H4 (cell line): ENCODE measurements at regions not wholly inside any gene's neighbourhood (a gene's known extent, or its start where the extent isn't known, plus 50 kb on each side); places are given as distances from the start of the nearest gene placed in this dataset.
"Not testable (repeated sequence)": the region's sequence is repeated elsewhere in the genome, so short reads cannot be mapped to it uniquely, and the experiment has no call there.

Experiments
- DNase-seq: peaks from one replicate; pipeline ENCODE4 v3.0.0-alpha.2; 2015; ENCODE audit warnings: low spot score

DNA sequence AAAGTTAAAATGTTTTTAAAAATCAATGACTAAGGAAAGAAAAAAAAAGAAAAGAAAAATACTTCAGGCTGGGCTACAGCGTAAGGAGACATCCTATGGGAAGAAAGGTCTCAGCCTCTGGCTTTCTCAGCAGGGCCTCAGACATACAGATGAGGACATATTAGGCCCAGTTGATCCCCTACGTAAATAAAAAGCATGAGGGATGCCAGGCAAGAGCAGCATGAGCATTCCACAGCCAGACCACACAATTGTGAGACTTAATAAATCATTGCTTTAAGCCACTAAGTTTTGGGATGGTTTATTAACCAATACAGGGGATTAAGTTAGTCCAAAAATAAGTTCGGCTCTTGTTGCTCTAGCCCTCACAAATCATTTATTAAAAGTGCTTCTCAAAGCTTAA lies 394.1 kb upstream of the NECTIN3 start:
- no peak for DNase-seq

DNA sequence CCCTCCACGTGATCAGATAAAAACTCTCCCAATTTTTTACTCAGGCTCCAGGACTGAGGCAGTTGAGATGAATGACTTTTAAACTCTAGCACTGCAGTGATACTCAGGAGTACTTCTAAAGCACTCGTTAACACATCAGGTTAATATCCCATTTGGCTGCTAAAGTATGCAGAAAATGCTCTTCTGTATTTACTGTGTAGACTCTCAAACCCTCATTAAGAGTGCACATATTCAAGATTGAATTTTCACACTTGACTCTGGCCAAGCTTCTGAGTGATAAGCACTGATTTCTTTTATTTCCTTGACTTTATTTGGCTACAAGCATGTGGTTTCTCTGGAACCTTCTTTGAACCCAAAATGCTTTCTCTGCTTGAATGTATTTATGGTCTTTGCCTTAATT lies 392.3 kb upstream of the NECTIN3 start:
- DNase-seq = no peak

DNA sequence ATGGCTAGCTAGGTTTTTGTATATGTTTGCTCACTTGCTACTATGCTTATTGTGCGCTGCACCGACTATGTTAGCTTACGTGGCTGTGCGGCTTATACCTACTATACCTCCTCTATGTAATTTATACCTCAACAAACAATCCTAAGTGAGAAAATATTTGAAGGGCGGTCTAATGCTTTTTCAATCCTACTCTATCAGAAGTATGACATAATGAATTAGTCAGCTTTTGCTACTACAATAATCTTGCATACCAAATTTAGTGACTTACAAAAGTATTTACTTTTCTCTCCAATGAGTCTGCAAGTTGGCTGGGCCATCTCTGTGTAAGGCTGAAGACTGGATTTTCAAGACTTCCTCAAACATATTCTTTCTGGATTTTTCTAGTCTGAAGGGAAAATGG lies 391.2 kb upstream of the NECTIN3 start:
- DNase-seq = no peak

DNA sequence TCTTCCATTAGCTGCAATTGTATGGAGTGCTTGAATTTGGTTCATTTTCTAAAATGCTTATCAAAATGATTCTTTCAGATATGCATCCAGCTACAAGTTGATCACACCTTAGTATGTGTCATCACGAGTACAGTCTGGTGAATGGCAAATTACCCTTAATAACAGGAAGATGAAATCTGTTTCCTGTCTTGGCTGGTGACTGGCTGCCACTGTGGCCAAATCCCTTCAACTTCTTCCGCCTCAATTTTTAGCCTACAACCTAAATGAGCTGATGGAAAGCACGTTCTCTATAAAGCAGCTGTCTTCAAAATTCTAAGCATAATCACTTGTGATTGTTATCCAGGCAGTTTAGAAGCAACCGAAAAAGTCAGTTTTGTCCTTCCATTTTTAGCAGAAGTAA lies 387.1 kb upstream of the NECTIN3 start:
- no peak for DNase-seq

DNA sequence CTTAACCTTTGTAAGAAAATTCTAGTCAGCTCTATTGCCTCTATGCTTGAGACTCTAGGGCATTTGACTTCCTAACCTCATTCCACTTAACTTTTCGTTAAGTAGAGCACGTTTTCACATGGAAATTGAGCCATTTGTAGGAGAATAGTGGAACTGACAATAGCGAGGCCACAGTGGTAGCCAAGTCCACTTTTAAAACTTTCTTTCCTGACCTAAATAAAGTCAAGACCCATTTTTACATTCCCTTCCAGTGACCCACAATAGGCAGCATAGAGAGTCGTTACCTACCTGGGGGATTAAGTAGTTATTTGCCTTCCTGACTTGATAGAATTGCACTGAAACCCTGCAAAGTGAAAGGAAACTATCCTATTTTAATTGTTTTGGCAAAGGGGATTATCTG lies 386.0 kb upstream of the NECTIN3 start:
- no peak for DNase-seq

DNA sequence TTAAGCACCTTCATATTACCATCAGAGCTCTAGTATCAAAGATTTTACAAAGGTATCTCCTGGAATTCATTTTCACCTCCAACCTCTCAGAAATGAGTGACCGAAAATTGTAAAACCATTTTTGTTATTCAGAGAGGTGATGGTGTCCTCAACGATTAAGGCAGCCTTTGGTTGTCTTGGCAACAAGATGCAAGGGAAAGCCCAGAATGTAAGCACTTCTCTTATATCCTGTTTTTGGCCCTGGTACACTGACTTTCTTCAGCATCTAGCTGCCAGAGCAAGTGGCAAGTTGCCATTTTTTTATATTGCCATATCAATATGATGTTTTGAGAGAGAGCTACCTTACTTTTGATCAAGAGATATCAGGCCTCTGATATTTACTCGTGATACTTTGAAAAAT lies 384.9 kb upstream of the NECTIN3 start:
- DNase-seq = no peak

DNA sequence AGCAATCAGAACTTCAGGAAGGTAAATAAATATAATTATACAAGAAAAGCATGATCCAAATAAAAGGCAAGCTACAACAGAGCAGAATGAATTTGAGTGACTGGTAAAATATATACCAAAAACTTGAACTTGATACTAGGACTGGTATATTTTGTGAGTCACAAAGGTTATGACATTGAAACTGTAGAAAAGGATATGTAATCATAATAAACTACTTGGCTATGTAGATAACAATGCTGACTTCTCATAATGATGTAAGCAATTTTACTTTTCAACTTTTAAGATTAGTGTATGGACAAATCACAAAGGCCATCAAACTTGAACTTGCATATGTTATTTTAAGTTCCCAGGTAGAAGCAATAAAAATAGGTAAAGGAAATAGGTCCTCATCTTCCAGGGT lies 384.5 kb upstream of the NECTIN3 start:
- no peak for DNase-seq

DNA sequence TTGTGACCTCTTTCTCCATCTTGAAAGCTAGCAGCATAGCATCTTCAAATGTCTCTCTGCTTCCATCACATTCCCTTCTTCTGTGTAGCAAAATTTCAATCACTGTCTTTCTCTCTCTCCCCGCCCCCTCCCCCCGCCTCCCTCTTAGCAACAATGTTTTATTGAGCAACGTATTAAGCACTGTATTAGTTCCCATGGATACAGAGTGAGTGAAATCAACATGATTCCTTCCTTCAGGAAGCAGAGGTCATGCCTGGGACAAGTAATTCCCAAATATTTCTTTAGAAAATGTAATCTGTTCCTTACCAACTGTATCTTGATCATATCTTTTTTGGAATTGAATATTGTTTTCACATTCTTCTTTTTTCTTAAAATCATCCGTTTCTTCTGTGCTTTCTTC lies 373.7 kb upstream of the NECTIN3 start:
- no peak for DNase-seq

DNA sequence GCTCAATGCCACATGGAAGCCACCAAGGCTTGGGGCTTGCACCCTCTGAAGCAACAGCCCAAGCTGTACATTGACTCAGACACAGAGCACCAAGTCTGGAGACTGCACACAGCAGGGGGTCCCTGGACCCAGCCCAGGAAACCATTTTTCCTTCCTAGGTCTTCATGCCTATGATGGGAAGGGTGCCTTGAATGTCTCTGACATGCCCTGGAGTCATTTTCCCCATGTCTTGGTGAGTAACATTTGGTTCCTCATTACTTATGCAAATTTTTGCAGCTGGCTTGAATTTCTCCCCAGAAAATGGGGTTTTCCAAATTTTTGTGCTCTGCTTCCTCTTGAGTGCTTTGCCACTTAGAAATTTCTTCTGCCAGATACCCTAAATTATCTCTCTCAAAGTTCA lies 367.3 kb upstream of the NECTIN3 start:
- not testable (repeated sequence) for DNase-seq

DNA sequence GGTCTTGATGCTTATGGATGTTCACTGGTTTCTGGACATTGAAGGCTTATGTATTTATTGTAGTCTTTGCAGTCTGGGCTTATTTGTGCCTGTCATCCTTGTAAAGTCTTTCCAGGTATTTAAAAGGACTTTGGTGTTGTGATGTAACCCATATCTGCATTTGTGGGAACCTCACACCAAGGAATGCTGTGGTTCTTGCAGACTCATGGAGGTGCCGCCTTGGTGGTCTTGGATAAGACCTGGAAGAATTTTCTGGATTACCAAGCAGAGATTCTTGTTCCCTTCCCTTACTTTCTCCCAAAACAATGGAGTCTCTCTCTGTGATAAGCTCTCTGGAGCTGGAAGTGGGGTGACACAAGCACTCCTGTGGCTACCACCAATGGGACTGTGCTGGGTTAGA lies 363.5 kb upstream of the NECTIN3 start:
- DNase-seq = peak; percentile 28

DNA sequence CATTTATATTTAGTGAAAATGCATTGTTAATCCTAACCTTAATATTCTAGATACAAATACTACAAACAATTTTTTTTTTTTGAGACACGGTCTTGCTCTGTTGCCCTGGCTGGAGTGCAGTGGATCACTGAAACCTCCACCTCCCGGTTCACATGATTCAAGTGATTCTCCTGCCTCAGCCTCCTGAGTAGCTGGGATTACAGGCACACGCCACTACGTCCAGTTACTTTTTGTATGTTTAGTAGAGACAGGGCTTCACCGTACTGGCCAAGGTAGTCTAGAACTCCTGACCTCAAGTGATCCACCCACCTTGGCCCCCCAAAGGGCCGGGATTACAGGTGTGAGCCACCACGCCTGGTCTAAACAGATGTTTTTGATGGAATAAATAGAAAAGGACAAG lies 361.5 kb upstream of the NECTIN3 start:
- DNase-seq = no peak

DNA sequence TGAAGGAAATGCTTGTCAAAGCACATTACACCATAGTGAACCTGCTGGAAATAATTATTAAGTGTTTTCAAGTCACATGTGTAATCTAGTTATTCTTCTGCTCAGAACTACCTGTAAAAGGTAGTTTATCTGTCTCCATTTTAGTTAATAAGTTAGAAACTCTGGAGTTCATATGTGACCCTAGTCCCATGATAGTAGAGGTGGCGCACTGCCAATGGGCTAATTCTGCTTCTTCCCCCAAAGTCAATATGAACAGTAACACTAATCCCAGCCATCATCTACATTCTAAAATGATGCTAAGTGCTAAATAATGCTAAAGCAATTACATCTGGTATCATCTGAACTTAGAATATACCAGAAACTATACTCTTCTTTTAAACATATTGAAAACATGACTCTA lies 361.0 kb upstream of the NECTIN3 start:
- DNase-seq = no peak

DNA sequence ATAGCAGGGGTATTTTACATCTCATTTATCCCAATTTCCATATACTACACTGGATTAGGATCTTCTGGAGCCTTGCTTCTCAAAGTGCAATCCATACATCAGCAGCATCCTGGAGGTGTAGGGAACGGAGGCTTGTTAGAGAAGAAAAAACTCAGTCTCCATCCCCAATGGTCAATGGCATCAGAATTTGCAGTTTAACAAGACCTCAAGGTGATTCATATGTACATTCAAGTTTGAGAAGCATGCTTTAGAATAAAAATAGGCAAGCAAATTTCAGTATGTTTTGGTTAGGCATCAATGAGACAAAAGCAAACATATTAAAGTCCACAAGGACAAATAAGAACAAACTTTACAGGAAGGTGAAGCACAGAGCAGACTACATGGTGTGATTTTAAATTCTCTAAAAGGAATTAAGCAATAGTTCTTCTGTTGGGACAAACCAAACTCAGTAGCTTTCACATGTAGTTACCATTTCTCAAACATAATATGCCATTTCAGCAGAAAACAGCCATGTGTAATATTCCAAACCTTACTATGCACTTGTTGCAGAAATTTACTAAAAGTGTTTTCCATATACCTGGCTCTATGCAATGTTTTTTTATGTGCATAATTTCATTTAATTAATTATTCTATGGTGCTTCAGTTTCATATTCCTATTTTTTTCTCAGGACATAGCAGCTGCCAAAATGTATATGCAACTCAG lies 360.3 kb upstream of the NECTIN3 start:
- no peak for DNase-seq

DNA sequence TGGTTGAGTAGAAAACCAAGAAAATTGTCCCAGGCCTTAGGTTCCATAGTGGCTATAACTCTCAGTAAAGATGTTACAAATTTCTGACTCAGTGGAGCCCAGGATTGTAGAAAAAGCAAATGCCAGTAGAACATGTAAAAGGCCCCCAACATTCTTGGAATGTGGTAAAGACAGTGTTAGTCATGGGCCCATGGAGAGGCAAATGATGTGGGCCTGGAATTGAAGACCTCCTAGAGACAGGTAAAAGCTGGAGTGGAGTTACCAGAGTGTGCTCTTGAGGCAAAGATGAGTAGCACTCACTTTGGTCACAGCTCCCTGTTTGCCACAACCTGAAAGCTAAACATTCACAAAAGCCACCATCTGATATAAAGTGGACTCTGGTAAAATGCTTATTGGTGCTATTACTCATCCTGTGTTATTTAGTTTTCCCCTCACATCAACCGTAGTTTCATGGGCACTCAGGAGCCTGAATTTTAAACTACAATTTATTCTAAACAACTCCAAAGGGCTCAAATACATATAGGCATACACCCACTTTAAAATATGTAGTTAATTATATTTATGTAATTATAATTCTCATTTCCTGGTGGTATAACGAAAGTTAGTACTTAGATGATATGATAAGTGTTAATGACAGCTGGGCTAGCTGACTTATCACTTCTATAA lies 359.6 kb upstream of the NECTIN3 start:
- DNase-seq = peak; percentile 22

DNA sequence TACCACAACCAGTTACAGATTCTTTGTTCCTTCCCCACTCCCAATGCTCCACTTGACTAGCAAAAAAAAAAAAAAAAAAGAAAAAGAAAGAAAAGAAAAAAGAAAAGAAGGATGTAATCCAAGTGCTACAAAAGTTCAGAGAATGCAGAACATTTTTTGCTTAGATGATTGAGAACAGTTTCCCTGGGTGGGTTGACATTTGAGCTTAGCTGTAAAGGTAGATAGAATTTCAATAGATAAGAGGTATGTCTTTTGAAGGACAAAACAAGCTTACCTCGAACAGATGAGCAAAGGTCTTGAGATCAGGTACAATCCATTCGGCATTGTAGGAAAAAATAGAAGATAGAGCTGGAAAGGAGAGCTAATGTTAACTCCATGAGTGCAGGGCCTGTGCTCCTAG lies 344.6 kb upstream of the NECTIN3 start:
- no peak for DNase-seq

DNA sequence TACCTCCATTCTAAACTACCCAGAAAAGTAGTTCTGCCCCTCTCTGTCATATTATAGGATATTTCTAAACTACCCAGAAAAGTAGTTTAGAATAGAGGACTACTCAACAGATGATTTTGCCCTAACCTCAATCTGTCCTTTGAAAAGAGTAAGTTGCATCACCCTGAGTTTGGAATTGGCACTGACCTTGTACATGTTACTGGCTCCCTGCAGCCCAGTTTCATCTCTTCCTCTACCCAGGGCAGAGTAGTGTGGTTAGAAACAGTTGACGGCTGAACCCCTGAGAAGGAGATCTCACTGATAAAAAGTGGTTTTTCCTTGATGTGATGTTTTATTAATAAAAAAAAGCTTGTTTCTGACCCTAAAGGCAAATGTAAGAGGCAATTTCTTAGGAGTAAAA lies 340.5 kb upstream of the NECTIN3 start:
- DNase-seq = peak; percentile 8

DNA sequence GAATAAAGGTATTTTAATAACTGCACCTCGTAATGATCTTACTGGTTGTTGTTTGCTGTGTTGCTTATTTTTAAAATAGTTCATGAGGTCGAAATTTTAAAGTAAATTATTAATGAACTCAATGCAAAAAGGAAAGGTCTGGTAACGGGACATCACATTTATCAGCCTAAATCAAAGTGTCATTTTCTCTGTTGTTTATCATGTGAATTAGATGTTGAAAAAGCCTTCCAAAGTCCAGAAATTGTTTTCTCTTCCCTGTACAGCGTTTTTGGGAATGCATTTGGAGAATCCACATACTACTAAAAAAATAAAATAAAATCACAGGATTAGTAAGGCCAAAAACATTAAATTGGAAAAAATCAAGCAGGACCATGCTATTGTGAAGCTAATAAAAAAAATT lies 339.2 kb upstream of the NECTIN3 start:
- no peak for DNase-seq

DNA sequence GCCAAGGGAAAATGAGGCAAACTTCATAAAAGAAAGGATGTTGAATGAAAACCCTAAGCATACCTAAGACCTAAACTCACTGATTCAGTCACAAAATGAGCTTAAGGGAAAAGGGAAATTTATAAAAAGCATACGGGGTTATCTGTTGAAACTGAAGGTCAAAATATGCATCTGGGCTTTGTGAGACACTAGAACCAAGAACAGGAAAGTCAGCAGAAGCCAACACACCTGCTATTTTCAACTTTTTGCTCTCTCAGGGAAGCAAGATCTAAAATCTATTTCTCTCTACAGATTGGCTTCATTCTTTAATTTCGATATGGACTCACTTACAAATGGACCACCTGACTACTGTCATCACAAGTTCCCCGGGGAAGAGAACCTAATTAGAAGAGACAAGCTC lies 338.6 kb upstream of the NECTIN3 start:
- no peak for DNase-seq

DNA sequence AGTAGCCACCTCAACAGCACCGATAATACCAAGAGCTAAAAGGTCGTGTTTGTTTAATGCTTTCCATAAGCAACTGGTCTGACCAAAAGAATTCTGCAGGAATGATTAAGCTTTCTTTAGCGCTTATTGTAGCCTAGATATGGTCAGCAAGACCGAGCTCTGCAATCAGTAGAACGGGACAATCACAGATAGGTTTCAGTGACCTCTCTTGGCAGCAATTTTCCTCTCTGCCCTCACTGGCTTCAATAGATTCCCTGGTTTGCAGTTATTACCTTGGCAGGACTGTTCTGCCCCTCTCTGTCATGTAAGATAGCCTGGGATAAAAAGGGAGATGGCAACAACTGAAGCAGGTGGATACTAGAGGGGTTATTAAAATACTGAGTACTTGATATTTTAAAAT lies 337.1 kb upstream of the NECTIN3 start:
- no peak for DNase-seq

DNA sequence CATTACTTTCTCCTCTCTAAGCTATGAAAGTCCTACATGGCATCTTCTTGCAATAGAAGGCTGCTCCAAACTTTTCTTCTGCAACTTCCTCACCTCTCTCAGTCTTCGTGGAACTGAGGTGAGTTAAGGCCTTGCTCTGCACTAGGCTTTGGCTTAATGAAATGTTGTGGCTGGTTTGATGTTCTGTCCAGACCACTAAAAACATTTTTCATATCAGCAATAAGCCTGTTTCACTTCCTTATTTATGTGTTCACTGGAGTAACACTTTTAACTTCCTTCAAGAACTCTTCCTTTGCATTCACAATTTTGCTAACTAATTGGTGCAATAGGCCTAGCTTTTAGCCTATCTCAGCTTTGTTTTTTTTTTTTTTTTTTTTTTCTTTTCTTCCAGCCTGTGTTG lies 335.3 kb upstream of the NECTIN3 start:
- DNase-seq = no peak

DNA sequence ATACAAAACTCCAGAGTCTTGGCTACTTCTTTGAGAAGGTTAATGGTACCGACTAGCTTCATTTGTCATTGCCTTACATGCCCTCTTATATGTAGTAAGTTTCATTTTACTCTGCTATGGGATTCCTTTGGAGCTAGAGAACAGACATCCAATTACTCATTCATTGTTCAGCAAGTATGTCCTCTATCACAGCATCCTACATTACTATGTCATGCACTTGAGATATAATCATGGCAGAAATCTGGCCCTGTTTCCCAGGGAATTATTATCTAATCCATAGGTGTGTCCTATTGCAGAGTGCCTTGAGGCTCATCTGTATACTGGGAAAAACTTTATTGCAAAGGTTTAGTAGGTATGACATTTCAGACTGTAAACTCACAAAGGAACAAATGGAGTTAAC lies 333.1 kb upstream of the NECTIN3 start:
- DNase-seq = no peak

DNA sequence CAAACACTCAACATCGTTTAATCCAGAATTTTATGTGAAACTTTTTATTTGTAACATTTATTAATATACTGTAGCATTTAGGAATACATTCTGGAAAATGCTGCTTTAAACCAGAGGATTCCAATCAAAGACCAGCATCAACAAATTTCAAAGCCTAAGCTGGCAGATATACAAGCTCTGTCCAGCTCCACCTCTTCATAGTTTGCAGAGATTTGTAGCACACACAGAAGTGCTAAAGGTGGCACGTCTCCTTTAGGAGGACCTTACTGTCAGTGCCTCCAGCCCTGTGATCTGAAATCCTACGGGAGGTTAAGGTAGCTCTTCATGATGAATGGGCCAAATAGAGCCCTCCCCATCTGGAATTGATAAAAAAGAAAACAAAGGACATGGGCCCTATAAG lies 329.7 kb upstream of the NECTIN3 start:
- no peak for DNase-seq

DNA sequence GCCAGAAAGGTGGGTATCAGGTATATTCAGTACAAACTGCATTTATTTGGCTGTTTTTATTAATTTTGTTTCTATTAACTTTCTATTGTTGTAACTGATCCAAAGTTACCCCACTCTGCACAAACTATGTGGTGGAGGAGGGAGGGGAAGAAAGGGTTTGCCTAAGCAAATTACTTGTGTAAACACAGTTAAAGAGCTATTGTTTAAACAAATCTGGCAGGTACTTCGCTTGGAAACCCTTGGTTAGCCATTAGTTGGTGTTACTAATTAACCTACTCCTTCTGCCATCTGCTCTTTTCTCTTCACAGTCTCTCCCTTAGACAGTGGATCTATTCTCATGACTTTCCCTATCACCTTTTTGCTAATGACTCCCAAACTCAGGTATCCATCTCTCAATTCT lies 328.4 kb upstream of the NECTIN3 start:
- no peak for DNase-seq

DNA sequence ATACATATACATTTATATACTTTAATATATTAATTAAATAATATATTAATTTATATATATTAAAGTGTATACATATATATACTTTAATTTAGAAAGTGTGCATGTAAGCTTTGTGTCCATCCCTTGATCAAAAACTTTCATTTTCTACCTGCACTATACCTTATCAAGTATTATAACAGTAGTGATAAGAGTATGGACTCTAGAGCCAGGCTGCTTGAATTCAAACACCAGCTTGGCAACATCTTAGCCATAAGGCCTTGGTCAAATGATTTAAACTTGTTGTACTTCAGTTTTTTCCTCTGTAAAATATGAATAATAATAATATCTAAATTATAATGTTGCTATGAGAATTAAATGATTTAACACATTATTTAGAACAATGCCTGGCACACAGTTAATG lies 327.6 kb upstream of the NECTIN3 start:
- DNase-seq = no peak
